Uterus (tissue), 2 donors: ENCODE measurements at regions not wholly inside any gene's neighbourhood (a gene's known extent, or its start where the extent isn't known, plus 50 kb on each side); places are given as distances from the start of the nearest gene placed in this dataset.

Experiments used
- CTCF ChIP-seq, 4 experiments: fragments of 200-600 bp in 2 of 4; fragments of 450-650 bp in 2 of 4; sonication (generic) in 2 of 4; IDR thresholded peaks; one replicate each; pipeline ENCODE4 v1.5.1; 2016 to 2019; ENCODE audit warnings: antibody characterized with exemption in 4 of 4, mild to moderate bottlenecking in 2 of 4, moderate library complexity in 1 of 4
- POLR2A ChIP-seq, 2 donors: fragments of 450-650 bp; IDR thresholded peaks; one replicate each; pipeline ENCODE4 v1.6.1; 2016; ENCODE audit warnings: antibody characterized with exemption in 2 of 2, mild to moderate bottlenecking in 1 of 2, moderate library complexity in 1 of 2

- no peak for TF ChIP-seq CTCF (IDR thresholded peaks at IDR 0.05)
- TF ChIP-seq POLR2A (IDR thresholded peaks at IDR 0.05): no peak
These were observed 214.5 kb upstream of the CFAP20DC start for GRCh38 chr3:59264366-59264765.
